Panc1 (cell line): ENCODE measurements at regions not wholly inside any gene's neighbourhood (a gene's known extent, or its start where the extent isn't known, plus 50 kb on each side); places are given as distances from the start of the nearest gene placed in this dataset.

Experiments used
- ATAC-seq: fragments of 200-7000 bp; cut with Tn5 transposase; 2 replicates; pipeline ENCODE4 v1.9.1; 2020; ENCODE audit warnings: mild to moderate bottlenecking, moderate library complexity
- BruUV-seq: library from RNA; stranded (reverse); fragments of 400-500 nt; replicated peaks from 2 replicates; lab custom pipeline; 2021; lab: Mats Ljungman, UMichigan
- CTCF ChIA-PET: fragments of 300-600 bp; sonication (Branson Sonifier 250); formaldehyde crosslinking; loops from one replicate; lab custom pipeline; 2022; ENCODE audit warnings: antibody characterized with exemption; lab: Charles Lee
- POLR2A ChIA-PET: fragments of 300-600 bp; sonication (Branson Sonifier 250); formaldehyde crosslinking; loops from one replicate; lab custom pipeline; 2022; ENCODE audit warnings: antibody characterized with exemption; lab: Charles Lee
- DNase-seq: peaks from one replicate; pipeline ENCODE4 v3.0.0-alpha.2; 2010; ENCODE audit warnings: low read depth, low spot score
- H3K27ac ChIP-seq: 2 replicates; pipeline ENCODE4 v1.5.1; 2011; ENCODE audit warnings: mild to moderate bottlenecking, low read length, inconsistent platforms
- H3K27me3 ChIP-seq: fragments of 200-500 bp; sonication (Bioruptor generic); 2 replicates; pipeline ENCODE4 v1.6.0; 2014; ENCODE audit warnings: low read length, inconsistent platforms; ENCODE audit not compliant: control insufficient read depth, insufficient read depth
- H3K36me3 ChIP-seq: fragments of 200-500 bp; sonication (Bioruptor generic); 2 replicates; pipeline ENCODE4 v1.5.1; 2014; ENCODE audit warnings: inconsistent platforms, mild to moderate bottlenecking, low read length, moderate library complexity; ENCODE audit not compliant: control insufficient read depth, insufficient read depth
- H3K4me1 ChIP-seq: 2 replicates; pipeline ENCODE4 v1.5.1; 2011; ENCODE audit warnings: inconsistent platforms, mild to moderate bottlenecking, low read length, moderate library complexity; ENCODE audit not compliant: control insufficient read depth, insufficient read depth
- H3K4me3 ChIP-seq, 2 experiments: 2 replicates each; pipeline ENCODE4 v1.5.1; 2011 to 2012; ENCODE audit warnings: low read depth in 2 of 2, low read length in 2 of 2, mild to moderate bottlenecking in 2 of 2, inconsistent platforms in 1 of 2, moderate library complexity in 1 of 2
- H3K9me3 ChIP-seq: fragments of 200-500 bp; sonication (Bioruptor generic); 2 replicates; pipeline ENCODE4 v1.5.1; 2014; ENCODE audit warnings: low read depth, mild to moderate bottlenecking, inconsistent platforms, low read length, moderate library complexity; ENCODE audit not compliant: control insufficient read depth, insufficient read depth
- CTCF ChIP-seq: fragments of 450-650 bp; IDR thresholded peaks from 2 replicates; pipeline ENCODE4 v1.5.1; 2017; ENCODE audit warnings: mild to moderate bottlenecking
- POLR2AphosphoS5 ChIP-seq: IDR thresholded peaks from 2 replicates; pipeline ENCODE4 v1.6.1; 2012; ENCODE audit warnings: mild to moderate bottlenecking, low read depth, low read length, moderate library complexity
- REST ChIP-seq, 2 experiments: IDR thresholded peaks; 2 replicates each; pipeline ENCODE4 v1.6.1; 2011 to 2012; ENCODE audit warnings: low read depth in 2 of 2, control low read depth in 1 of 2, low read length in 1 of 2, mild to moderate bottlenecking in 1 of 2, moderate library complexity in 1 of 2; ENCODE audit not compliant: insufficient read depth in 1 of 2
- SIN3A ChIP-seq: IDR thresholded peaks from 2 replicates; pipeline ENCODE4 v1.6.1; 2012; ENCODE audit warnings: low read depth, mild to moderate bottlenecking, low read length, moderate library complexity, borderline replicate concordance; ENCODE audit not compliant: insufficient read depth
- TCF7L2 ChIP-seq: IDR thresholded peaks from 2 replicates; pipeline ENCODE4 v1.6.1; 2011; ENCODE audit warnings: mild to moderate bottlenecking, low read depth, low read length, inconsistent platforms
- in situ Hi-C: cut with HindIII; loops from 2 replicates; pipeline ENCODE4 v1.10.0; 2016; ENCODE audit warnings: low sequenced_read_pairs, low pct_unique_long_range_greater_than_20kb
- intact Hi-C: fragments of 100-400 bp; cut with micrococcal nuclease; formaldehyde crosslinking; loops from one replicate; pipeline ENCODE4 v1.10.0; 2022; ENCODE audit not compliant: unreplicated experiment

GRCh38 chr12:90000721-90001120, 292.1 kb upstream of the ATP2B1 start:
- in situ Hi-C loops: no loop called here

GRCh38 chr12:89999699-90000505, 291.3 kb upstream of the ATP2B1 start:
- BruUV-seq: no TSS peak
- no peak for TF ChIP-seq CTCF
- no peak for TF ChIP-seq SIN3A
- no peak for TF ChIP-seq REST (IDR thresholded peaks at IDR 0.05; ENCODE audit: insufficient read depth in 1 of 2, low read depth in 2 of 2, low read length in 1 of 2)
- TF ChIP-seq TCF7L2: no peak
- TF ChIP-seq POLR2AphosphoS5: no peak
- POLR2A ChIA-PET: no interaction called here
- no peaks in the 10 kb centered on the region for H3K27me3 ChIP-seq
- no peaks in the 10 kb centered on the region for H3K9me3 ChIP-seq
- H3K4me1 ChIP-seq: no peaks in the 10 kb centered on the region
- CTCF ChIA-PET: no interaction called here
- H3K36me3 ChIP-seq: no peaks in the 10 kb centered on the region
- ATAC-seq (no peak), DNase-seq (no peak)
- H3K27ac ChIP-seq: no peak overlapping the region
- intact Hi-C loops (no loop called here), in situ Hi-C loops (no loop called here)
- H3K4me3 ChIP-seq: no peak overlapping the region

More at GRCh38 chr12:90000721-90001120, 292.1 kb upstream of the ATP2B1 start:
- no peaks in the 10 kb centered on the region for H3K9me3 ChIP-seq
- no peak overlapping the region for H3K4me3 ChIP-seq
- DNase-seq: no peak
- intact Hi-C loops: no loop called here
- H3K4me1 ChIP-seq: no peaks in the 10 kb centered on the region
- ChIA-PET POLR2A (no interaction called here), CTCF (no interaction called here)
- no peaks in the 10 kb centered on the region for H3K36me3 ChIP-seq
- no peak for ATAC-seq
- H3K27me3 ChIP-seq: no peaks in the 10 kb centered on the region
- BruUV-seq: no TSS peak
- H3K27ac ChIP-seq: no peak overlapping the region
- TF ChIP-seq SIN3A (no peak), CTCF (no peak), REST (IDR thresholded peaks at IDR 0.05; ENCODE audit: insufficient read depth in 1 of 2, low read depth in 2 of 2, low read length in 1 of 2) (no peak), POLR2AphosphoS5 (no peak), TCF7L2 (no peak)
